ENCODE measurements at regions not wholly inside any gene's neighbourhood (a gene's known extent, or its start where the extent isn't known, plus 50 kb on each side); places are given as distances from the start of the nearest gene placed in this dataset.
"Not testable (repeated sequence)": the region's sequence is repeated elsewhere in the genome, so short reads cannot be mapped to it uniquely, and the experiment has no call there.

GRCh38 chr3:139140553-139140952 lies 95.9 kb upstream of the PRR23C start:
- Histone ChIP-seq H3K9me2 (ENCODE audit: low read depth, low read length) (no peaks in the 10 kb centered on the region), H3K9me3 (ENCODE audit: low read length) (no peaks in the 10 kb centered on the region), H3K27ac (ENCODE audit: low read depth, low read length, poor library complexity, severe bottlenecking) (no peak overlapping the region), H3K9ac (ENCODE audit: low read length) (no peak overlapping the region), H4K20me1 (ENCODE audit: insufficient read depth, low read length) (no peaks in the 10 kb centered on the region), H3K36me3 (ENCODE audit: insufficient read depth, low read length) (no peaks in the 10 kb centered on the region), H3K27me3 (ENCODE audit: insufficient read depth, low read length) (no peaks in the 10 kb centered on the region), H3K79me2 (ENCODE audit: insufficient read depth, low read length) (no peaks in the 10 kb centered on the region), H3K4me3 (ENCODE audit: low read depth, low read length, poor library complexity, severe bottlenecking) (no peak overlapping the region), H3K4me2 (ENCODE audit: low read length) (no peak overlapping the region), H2AFZ (ENCODE audit: low read length) (no peak overlapping the region), H3F3A (ENCODE audit: insufficient read depth, low read length) (no peaks in the 10 kb centered on the region), H3K4me1 (ENCODE audit: insufficient read depth, low read length, severe bottlenecking) (no peaks in the 10 kb centered on the region)
- TF ChIP-seq EZH2 (IDR thresholded peaks at IDR 0.05; ENCODE audit: borderline replicate concordance, low read length): no peak
- no peak for TF ChIP-seq CTCF (IDR thresholded peaks at IDR 0.05; ENCODE audit: low read length)

GRCh38 chr3:139145980-139146379 lies 101.3 kb upstream of the PRR23C start:
- not testable (repeated sequence) for H3K4me2 ChIP-seq (ENCODE audit: low read length); H2AFZ ChIP-seq (ENCODE audit: low read length); H3K9me2 ChIP-seq (ENCODE audit: low read depth, low read length); H4K20me1 ChIP-seq (ENCODE audit: insufficient read depth, low read length); H3K27me3 ChIP-seq (ENCODE audit: insufficient read depth, low read length); H3K4me1 ChIP-seq (ENCODE audit: insufficient read depth, low read length, severe bottlenecking); H3K79me2 ChIP-seq (ENCODE audit: insufficient read depth, low read length); H3K27ac ChIP-seq (ENCODE audit: low read depth, low read length, poor library complexity, severe bottlenecking); H3F3A ChIP-seq (ENCODE audit: insufficient read depth, low read length); H3K9ac ChIP-seq (ENCODE audit: low read length); H3K36me3 ChIP-seq (ENCODE audit: insufficient read depth, low read length); H3K9me3 ChIP-seq (ENCODE audit: low read length); H3K4me3 ChIP-seq (ENCODE audit: low read depth, low read length, poor library complexity, severe bottlenecking)

- Histone ChIP-seq H3K27ac (ENCODE audit: low read depth, low read length, poor library complexity, severe bottlenecking) (no peak overlapping the region), H3K4me3 (ENCODE audit: low read depth, low read length, poor library complexity, severe bottlenecking) (no peak overlapping the region), H3K4me2 (ENCODE audit: low read length) (no peak overlapping the region), H4K20me1 (ENCODE audit: insufficient read depth, low read length) (no peaks in the 10 kb centered on the region), H3K9me3 (ENCODE audit: low read length) (no peaks in the 10 kb centered on the region), H2AFZ (ENCODE audit: low read length) (no peak overlapping the region), H3K27me3 (ENCODE audit: insufficient read depth, low read length) (no peaks in the 10 kb centered on the region), H3F3A (ENCODE audit: insufficient read depth, low read length) (no peaks in the 10 kb centered on the region), H3K36me3 (ENCODE audit: insufficient read depth, low read length) (no peaks in the 10 kb centered on the region), H3K4me1 (ENCODE audit: insufficient read depth, low read length, severe bottlenecking) (no peaks in the 10 kb centered on the region), H3K79me2 (ENCODE audit: insufficient read depth, low read length) (no peaks in the 10 kb centered on the region), H3K9ac (ENCODE audit: low read length) (no peak overlapping the region), H3K9me2 (ENCODE audit: low read depth, low read length) (no peaks in the 10 kb centered on the region)
- TF ChIP-seq CTCF (IDR thresholded peaks at IDR 0.05; ENCODE audit: low read length) (no peak), EZH2 (IDR thresholded peaks at IDR 0.05; ENCODE audit: borderline replicate concordance, low read length) (no peak)
Measured at GRCh38 chr3:139151530-139151929, 106.8 kb upstream of the PRR23C start.

- H3K4me3 ChIP-seq (ENCODE audit: low read depth, low read length, poor library complexity, severe bottlenecking); H3K4me1 ChIP-seq (ENCODE audit: insufficient read depth, low read length, severe bottlenecking); H3K27ac ChIP-seq (ENCODE audit: low read depth, low read length, poor library complexity, severe bottlenecking); H4K20me1 ChIP-seq (ENCODE audit: insufficient read depth, low read length); H3K9ac ChIP-seq (ENCODE audit: low read length); H3K79me2 ChIP-seq (ENCODE audit: insufficient read depth, low read length); H3F3A ChIP-seq (ENCODE audit: insufficient read depth, low read length); H3K27me3 ChIP-seq (ENCODE audit: insufficient read depth, low read length); H2AFZ ChIP-seq (ENCODE audit: low read length); H3K9me2 ChIP-seq (ENCODE audit: low read depth, low read length); H3K4me2 ChIP-seq (ENCODE audit: low read length); H3K9me3 ChIP-seq (ENCODE audit: low read length); H3K36me3 ChIP-seq (ENCODE audit: insufficient read depth, low read length): not testable (repeated sequence)
Measured at GRCh38 chr3:139153434-139153833, 108.7 kb upstream of the PRR23C start.
